HG03432 (cell line): ENCODE measurements at regions not wholly inside any gene's neighbourhood (a gene's known extent, or its start where the extent isn't known, plus 50 kb on each side); places are given as distances from the start of the nearest gene placed in this dataset.

ENCODE experiments used
- ATAC-seq: cut with Tn5 transposase; IDR thresholded peaks from one replicate; pipeline ENCODE4 v1.9.1; 2021; ENCODE audit warnings: mild to moderate bottlenecking, moderate library complexity; ENCODE audit not compliant: unreplicated experiment

- no peak for ATAC-seq
Observed at GRCh38 chr2:149828520-149829210, 241.1 kb upstream of the MMADHC start.

- no peak for ATAC-seq
Observed at GRCh38 chr2:149827585-149828126, 240.1 kb upstream of the MMADHC start.

- no peak for ATAC-seq
Observed at GRCh38 chr2:149826471-149827125, 239.0 kb upstream of the MMADHC start.

GRCh38 chr2:149825473-149825872 lies 237.9 kb upstream of the MMADHC start:
- ATAC-seq = no peak

GRCh38 chr2:149824136-149824535 lies 236.6 kb upstream of the MMADHC start:
- ATAC-seq = no peak

GRCh38 chr2:149819356-149819957 lies 231.9 kb upstream of the MMADHC start:
- no peak for ATAC-seq

- ATAC-seq = no peak
Observed at GRCh38 chr2:149816756-149817551, 229.4 kb upstream of the MMADHC start.

- no peak for ATAC-seq
Observed at GRCh38 chr2:149815941-149816340, 228.4 kb upstream of the MMADHC start.

- no peak for ATAC-seq
Observed at GRCh38 chr2:149814901-149815300, 227.3 kb upstream of the MMADHC start.

GRCh38 chr2:149814049-149814448 lies 226.5 kb upstream of the MMADHC start:
- ATAC-seq = no peak

GRCh38 chr2:149808556-149808955 lies 221.0 kb upstream of the MMADHC start:
- no peak for ATAC-seq

- ATAC-seq = no peak
Observed at GRCh38 chr2:149806651-149807050, 219.1 kb upstream of the MMADHC start.

- ATAC-seq = no peak
Observed at GRCh38 chr2:149800624-149801542, 213.3 kb upstream of the MMADHC start.

- peak; percentile 55 for ATAC-seq
Observed at GRCh38 chr2:149799013-149799705, 211.6 kb upstream of the MMADHC start.

- ATAC-seq = no peak
Observed at GRCh38 chr2:149797030-149797429, 209.5 kb upstream of the MMADHC start.

GRCh38 chr2:149789549-149789948 lies 202.0 kb upstream of the MMADHC start:
- no peak for ATAC-seq

GRCh38 chr2:149787206-149787605 lies 199.6 kb upstream of the MMADHC start:
- ATAC-seq = no peak

GRCh38 chr2:149783284-149783683 lies 195.7 kb upstream of the MMADHC start:
- no peak for ATAC-seq

- ATAC-seq = no peak
Observed at GRCh38 chr2:149782572-149782971, 195.0 kb upstream of the MMADHC start.
